ENCODE measurements at regions not wholly inside any gene's neighbourhood (a gene's known extent, or its start where the extent isn't known, plus 50 kb on each side); places are given as distances from the start of the nearest gene placed in this dataset.

GRCh38 chr13:26501641-26502040 is 55.8 kb upstream of the WASF3 start:
- H4K20me1 ChIP-seq (ENCODE audit: insufficient read depth, low read length), result no peaks in the 10 kb centered on the region
- no peaks in the 10 kb centered on the region for H3K9me3 ChIP-seq (ENCODE audit: control insufficient read depth, insufficient read depth, low read length)
- H3K27ac ChIP-seq (ENCODE audit: insufficient read depth, low read length), result no peak overlapping the region
- H3K36me3 ChIP-seq (ENCODE audit: control insufficient read depth, insufficient read depth, low read length), result no peaks in the 10 kb centered on the region
- peaks cover 18% of the 10 kb centered on the region for H3K9me1 ChIP-seq (ENCODE audit: insufficient read depth, low read length)
- no peak for ATAC-seq (ENCODE audit: low read depth)
- no peak for DNase-seq
- H4K91ac ChIP-seq (ENCODE audit: insufficient read depth, low read depth, low read length), result no peak overlapping the region
- no peak overlapping the region for H2BK5ac ChIP-seq (ENCODE audit: low read depth, low read length, poor library complexity, severe bottlenecking)
- no peak overlapping the region for H3K56ac ChIP-seq (ENCODE audit: extremely low read depth, insufficient read depth, low read length)
- peak overlapping the region; percentile 6; the same call in 1 of the 3 replicates for H2BK15ac ChIP-seq (ENCODE audit: low read depth, low read length)
- ChIA-PET CTCF (interaction anchor here (0.9 to 1.2 kb wide), 2 partner anchors 118 to 317 kb away, joined by 3 read pairs; no protein-coding TSS in a partner anchor), POLR2A (ENCODE audit: unreplicated experiment) (interaction anchor here (0.5 kb wide), 1 partner anchor 953 kb away, joined by 3 read pairs; no protein-coding TSS in a partner anchor)
- intact Hi-C loops (cut with micrococcal nuclease) (no loop called here), dilution Hi-C loops (cut with HindIII; ENCODE audit: low sequenced_read_pairs, unreplicated experiment) (no loop called here), in situ Hi-C loops (cut with MboI; ENCODE audit: low sequenced_read_pairs) (no loop called here)
- no peak overlapping the region for H3K4ac ChIP-seq (ENCODE audit: low read depth, low read length)
- no peaks in the 10 kb centered on the region for H3K27me3 ChIP-seq (ENCODE audit: control insufficient read depth, insufficient read depth, low read length)
- H4K5ac ChIP-seq (ENCODE audit: low read depth, low read length), result peak overlapping the region; percentile 40; the same call in 1 of the 2 replicates
- H2BK120ac ChIP-seq (ENCODE audit: low read depth, low read length), result peak overlapping the region; percentile 11; the same call in 1 of the 2 replicates
- peak overlapping the region; percentile 45 for H2AK9ac ChIP-seq (replicated peaks; ENCODE audit: low read depth, low read length, poor library complexity)
- H3K79me1 ChIP-seq (ENCODE audit: low read depth in 1 of 2, low read length in 2 of 2), result no peaks in the 10 kb centered on the region
- H3K14ac ChIP-seq (replicated peaks; ENCODE audit: low read depth, low read length), result 0 out of 2 replicates have a peak overlapping the region, but pooled peaks have one; percentile 25
- peaks cover 22% of the 10 kb centered on the region for H3K4me1 ChIP-seq (ENCODE audit: control insufficient read depth, insufficient read depth, low read length)
- H3K23ac ChIP-seq (ENCODE audit: low read depth, low read length), result no peak overlapping the region
- no TSS peak for BruUV-seq (replicated peaks)
- WGBS, 2 experiments (ENCODE audit: extremely low coverage in 2 of 2, insufficient read length in 1 of 2), result no CpG with 5 or more reads among the region's 8 CpGs
- H2AFZ ChIP-seq (replicated peaks; ENCODE audit: low read length, poor library complexity), result peak overlapping the region; percentile 59
- no peak overlapping the region for H4K8ac ChIP-seq (ENCODE audit: low read depth in 2 of 2, low read length in 2 of 2)
- TF ChIP-seq BHLHE40 (IDR thresholded peaks at IDR 0.05; ENCODE audit: low read depth, low read length), result no peak
- no peak for TF ChIP-seq CTCF (conservative IDR thresholded peaks at IDR 0.05; ENCODE audit: low read depth, low read length)
- no peak for TF ChIP-seq RCOR1 (IDR thresholded peaks at IDR 0.05; ENCODE audit: insufficient replicate concordance, low read length)
- no peak for TF ChIP-seq POLR2A (IDR thresholded peaks at IDR 0.05; ENCODE audit: low read depth, low read length)
- TF ChIP-seq NFE2L2 (IDR thresholded peaks at IDR 0.05; ENCODE audit: low read depth, low read length), result no peak
- H3K4me2 ChIP-seq (ENCODE audit: low read depth, low read length), result no peak overlapping the region
- no peak overlapping the region for H2AK5ac ChIP-seq (ENCODE audit: low read depth, low read length)
- H2BK20ac ChIP-seq (ENCODE audit: low read depth, low read length), result no peak overlapping the region
- no peak overlapping the region for H3K9ac ChIP-seq (ENCODE audit: low read depth, low read length)
- no peak overlapping the region for H3K4me3 ChIP-seq (ENCODE audit: insufficient read depth, low read depth, low read length)
- H3K18ac ChIP-seq (ENCODE audit: low read depth, low read length), result no peak overlapping the region

Data from IMR-90 (cell line).